Fibroblast of peridontal ligament (primary cell): ENCODE measurements at regions not wholly inside any gene's neighbourhood (a gene's known extent, or its start where the extent isn't known, plus 50 kb on each side); places are given as distances from the start of the nearest gene placed in this dataset.
A peak's percentile ranks its signal among the peaks of the same experiment; 100 is the strongest.

Experiments
- DNase-seq: peaks from one replicate; pipeline ENCODE4 v3.0.0-alpha.2; 2010; ENCODE audit errors: extremely low read depth

GRCh38 chr11:37762079-37762478 is 1164.0 kb upstream of the RAG2 start:
- DNase-seq: no peak

DNA sequence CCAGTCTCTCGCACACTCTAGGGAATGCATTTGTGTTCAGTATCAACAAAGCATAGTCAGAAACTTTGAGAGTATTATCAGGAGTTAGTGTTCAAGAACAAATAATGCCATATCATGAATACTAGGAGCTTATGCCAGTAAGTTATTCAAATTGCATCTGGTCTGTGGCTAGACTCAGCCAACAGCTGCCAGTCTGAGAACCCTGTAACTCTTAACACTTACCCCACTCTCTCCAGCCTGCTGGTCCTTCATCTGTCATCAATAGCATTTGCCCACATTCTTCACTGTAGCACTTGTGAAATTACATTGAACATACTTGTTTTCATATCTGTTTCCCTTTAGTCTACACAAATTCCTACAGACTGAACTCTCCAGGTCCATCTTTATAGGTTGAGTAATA is 1157.5 kb upstream of the RAG2 start:
- DNase-seq: no peak

- no peak for DNase-seq
Measured at GRCh38 chr11:37748641-37749040, 1150.6 kb upstream of the RAG2 start.

GRCh38 chr11:37747121-37747520 is 1149.1 kb upstream of the RAG2 start:
- peak; percentile 11 for DNase-seq

- DNase-seq: no peak
Measured at GRCh38 chr11:37727371-37727770, 1129.3 kb upstream of the RAG2 start.

- DNase-seq: no peak
Measured at GRCh38 chr11:37724315-37724714, 1126.3 kb upstream of the RAG2 start.

DNA sequence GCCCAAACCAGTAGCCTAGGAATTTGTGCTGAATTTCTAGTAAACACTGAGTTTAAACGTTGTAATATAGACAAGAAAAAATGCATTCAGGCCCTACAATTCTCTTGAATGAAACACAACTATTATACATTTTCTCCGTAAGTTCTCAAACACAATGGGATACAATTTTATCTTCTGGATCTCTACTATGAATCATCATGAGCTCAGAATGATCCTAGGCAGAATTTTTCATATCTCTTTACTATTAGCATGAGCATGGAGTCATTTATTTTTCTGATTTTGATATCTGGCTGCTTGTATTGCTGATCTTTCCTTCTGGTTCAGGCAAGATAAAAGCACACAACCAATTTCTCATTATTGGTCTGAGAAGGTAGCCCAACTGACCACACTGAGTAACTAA is 1123.4 kb upstream of the RAG2 start:
- no peak for DNase-seq

GRCh38 chr11:37718431-37718999 is 1120.5 kb upstream of the RAG2 start:
- peak; percentile 16 for DNase-seq

DNA sequence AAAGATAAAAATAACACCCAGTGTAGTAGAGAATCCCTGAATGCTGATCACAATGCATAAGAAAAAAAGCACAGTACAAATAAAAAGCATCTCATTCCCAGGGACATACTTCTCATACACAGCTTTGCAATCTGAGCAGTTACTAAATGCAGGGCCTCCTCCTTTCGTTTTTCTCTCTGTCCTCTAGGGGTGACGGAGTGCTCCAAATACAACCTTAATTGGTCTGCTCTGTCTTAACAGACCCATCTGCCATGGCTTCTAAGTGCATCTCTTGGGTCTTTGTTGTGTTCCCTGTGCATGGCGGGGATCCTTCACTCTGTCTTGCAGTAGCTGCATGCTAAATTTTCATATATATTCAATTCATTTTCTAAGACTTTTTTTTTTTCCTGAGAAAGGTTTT is 1114.2 kb upstream of the RAG2 start:
- peak; percentile 16 for DNase-seq

DNA sequence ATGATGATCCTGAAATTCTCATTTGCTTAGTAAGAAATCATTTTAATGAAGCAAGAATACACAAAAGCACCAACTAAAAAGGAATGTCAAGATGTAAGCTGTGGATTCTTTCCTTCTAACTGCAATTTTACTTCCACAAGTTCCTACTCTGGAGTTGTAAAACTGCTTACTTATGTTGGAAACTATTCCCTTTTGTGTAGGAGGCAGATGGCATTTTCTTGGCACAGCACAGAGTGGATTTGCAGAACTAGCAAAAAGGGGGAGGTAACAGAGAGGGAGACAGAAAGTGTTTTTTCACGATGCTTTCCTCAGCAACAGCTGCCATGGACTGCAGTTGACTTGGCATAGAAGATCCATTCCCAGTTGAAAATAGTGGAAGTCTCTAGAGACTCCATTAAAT is 1112.0 kb upstream of the RAG2 start:
- peak; percentile 52 for DNase-seq

- peak; percentile 8 for DNase-seq
Measured at GRCh38 chr11:37704791-37705190, 1106.8 kb upstream of the RAG2 start.

DNA sequence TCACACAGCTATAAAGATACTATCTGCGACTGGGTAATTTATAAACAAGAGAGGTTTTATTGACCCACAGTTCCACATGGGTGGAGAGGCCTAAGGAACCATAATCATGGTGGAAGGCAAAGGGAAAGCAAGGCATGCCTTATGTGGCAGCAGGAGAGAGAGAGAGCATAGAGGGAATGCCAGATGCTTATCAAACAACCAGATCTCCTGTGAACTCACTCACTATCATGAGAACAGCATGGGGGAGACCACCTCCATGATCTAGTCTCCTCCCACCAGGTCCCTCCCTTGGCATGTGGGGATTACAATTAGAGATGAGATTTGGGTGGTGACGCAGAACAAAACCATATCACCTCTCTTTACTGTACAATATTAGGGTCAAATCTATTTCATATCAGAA is 1101.6 kb upstream of the RAG2 start:
- DNase-seq: no peak

DNA sequence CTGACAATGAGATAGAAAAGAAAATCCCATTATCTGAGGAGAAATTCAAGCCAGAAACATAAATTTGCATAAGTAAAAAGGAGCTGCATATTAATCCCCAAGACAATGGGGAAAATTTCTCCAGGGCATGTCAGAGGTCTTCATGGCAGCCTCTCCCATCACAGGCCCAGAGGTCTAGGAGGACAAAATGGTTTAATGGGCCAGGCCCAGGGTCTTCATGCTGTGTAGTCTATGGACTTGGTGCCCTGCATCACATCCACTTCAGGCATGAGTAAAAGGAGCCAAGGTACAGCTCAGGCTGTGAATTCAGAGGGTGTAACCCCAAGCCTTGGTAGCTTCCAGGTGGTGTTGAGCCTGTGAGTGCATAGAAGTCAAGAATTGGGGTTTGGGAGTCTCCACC is 1097.2 kb upstream of the RAG2 start:
- DNase-seq: no peak

DNA sequence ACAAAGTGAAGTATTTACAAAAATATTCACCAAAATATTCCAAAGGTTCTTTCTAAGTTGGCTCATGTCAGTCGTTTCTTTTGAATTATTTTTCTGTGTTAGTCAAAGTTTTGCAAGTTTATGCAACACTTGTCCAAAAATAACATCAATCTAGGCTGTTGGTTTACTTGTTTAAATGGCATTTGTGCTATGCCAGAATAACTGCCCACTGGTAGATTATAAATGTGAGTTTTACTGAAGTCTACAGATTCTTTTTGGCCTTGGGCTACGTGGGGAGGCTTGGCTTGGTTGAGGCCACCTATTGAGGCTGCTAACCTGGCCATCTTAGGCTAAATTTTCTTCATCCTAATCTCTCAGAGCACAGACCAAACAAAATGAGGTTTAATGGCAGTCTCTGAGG is 1091.9 kb upstream of the RAG2 start:
- peak; percentile 30 for DNase-seq

DNA sequence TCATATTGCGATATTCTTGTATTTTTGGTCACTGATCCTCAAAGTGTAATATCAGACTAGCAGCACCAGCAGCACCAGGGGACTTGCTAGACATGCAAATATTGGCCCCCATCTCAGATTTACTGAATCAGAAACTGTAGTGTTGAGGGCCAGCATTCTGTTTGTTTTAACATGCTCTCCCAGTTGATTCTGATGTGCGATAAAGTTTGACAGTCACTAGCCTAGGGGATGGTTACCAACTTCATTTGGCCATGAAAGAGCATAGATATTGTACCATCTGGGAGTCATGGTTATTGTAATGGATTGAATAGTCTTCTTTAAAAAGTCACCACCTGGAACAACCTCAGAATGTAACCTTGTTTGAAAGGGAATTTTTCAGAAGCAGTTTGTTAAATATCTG is 1090.4 kb upstream of the RAG2 start:
- no peak for DNase-seq

DNA sequence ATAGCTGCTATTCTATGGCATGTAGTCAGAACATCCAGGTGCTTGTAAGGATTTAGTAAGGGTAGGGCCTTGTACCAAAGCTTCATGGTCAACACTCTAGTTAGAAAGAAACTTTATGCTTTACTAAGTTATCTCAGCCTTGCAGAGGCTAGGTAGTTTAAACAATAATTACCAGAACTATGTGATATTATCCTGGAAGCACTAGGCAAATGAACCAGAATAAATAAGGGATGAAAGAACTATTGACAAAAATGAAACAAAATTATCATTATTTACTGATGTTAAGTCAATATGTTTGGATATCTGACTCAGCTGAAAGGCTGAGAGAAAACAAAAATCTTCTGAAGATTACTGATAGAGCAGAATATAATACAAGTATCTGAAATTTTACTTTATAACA is 1089.1 kb upstream of the RAG2 start:
- no peak for DNase-seq

DNA sequence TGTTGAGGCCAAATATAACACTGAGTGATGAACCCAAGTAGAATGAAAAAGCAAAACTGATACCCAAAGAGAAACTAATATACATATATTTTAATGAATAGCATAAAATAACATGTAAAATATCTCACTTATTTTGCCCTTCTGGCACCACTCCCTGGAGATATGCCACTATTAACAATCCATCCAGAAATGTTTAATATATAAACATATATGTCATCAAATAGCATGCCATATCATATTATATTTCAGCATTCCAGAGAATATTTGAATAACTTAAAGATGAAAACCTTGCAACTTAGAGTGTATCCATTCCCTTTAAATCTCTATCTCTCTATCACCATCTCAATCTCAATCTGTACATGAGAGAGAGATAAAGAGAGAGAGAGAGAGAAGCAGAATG is 1073.3 kb upstream of the RAG2 start:
- DNase-seq: no peak

- DNase-seq: no peak
Measured at GRCh38 chr11:37666960-37667359, 1068.9 kb upstream of the RAG2 start.

GRCh38 chr11:37657645-37658044 is 1059.6 kb upstream of the RAG2 start:
- DNase-seq: peak; percentile 41

GRCh38 chr11:37647767-37648166 is 1049.7 kb upstream of the RAG2 start:
- DNase-seq: no peak

GRCh38 chr11:37643968-37644367 is 1045.9 kb upstream of the RAG2 start:
- no peak for DNase-seq

GRCh38 chr11:37642296-37642695 is 1044.3 kb upstream of the RAG2 start:
- no peak for DNase-seq

GRCh38 chr11:37632748-37633147 is 1034.7 kb upstream of the RAG2 start:
- DNase-seq: no peak

DNA sequence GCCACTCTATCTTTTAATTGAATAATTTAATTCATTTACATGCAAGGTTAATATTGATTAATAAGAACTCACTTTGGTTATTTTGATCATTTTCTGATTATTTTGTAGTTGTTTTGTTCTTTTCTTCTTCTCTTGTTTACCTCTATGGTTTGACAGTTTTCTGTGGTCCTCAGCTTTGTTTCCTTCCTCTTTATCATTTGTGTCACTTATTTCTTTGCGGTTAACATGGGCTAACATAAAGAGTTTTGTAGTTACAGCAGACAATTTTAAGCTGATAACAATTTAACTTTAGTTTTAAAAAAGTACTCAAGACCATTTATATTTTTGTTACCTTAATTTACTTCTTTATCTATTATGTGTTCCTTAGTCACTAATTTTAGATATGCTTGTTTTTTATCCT is 1032.8 kb upstream of the RAG2 start:
- no peak for DNase-seq

GRCh38 chr11:37623778-37624177 is 1025.7 kb upstream of the RAG2 start:
- DNase-seq: no peak
